Left ventricle myocardium inferior (tissue), 1 donor: ENCODE measurements at regions not wholly inside any gene's neighbourhood (a gene's known extent, or its start where the extent isn't known, plus 50 kb on each side); places are given as distances from the start of the nearest gene placed in this dataset.

Source experiments
- DNase-seq: peaks from one replicate; pipeline ENCODE4 v3.0.0-alpha.2; 2020
- H3K27ac ChIP-seq: fragments of 200-600 bp; replicated peaks from 2 replicates; pipeline ENCODE4 v1.8.0; 2021
- H3K27me3 ChIP-seq: fragments of 200-600 bp; 2 replicates; pipeline ENCODE4 v1.8.0; 2021; ENCODE audit warnings: low read depth
- H3K36me3 ChIP-seq: fragments of 200-600 bp; 2 replicates; pipeline ENCODE4 v1.8.0; 2021
- H3K4me1 ChIP-seq: fragments of 200-600 bp; 2 replicates; pipeline ENCODE4 v1.8.0; 2021
- H3K4me3 ChIP-seq: fragments of 200-600 bp; 2 replicates; pipeline ENCODE4 v1.8.0; 2021; ENCODE audit warnings: mild to moderate bottlenecking, moderate library complexity
- H3K9me3 ChIP-seq: fragments of 200-600 bp; replicated peaks from 2 replicates; pipeline ENCODE4 v1.8.0; 2021
- intact Hi-C: fragments of 100-400 bp; cut with micrococcal nuclease; formaldehyde crosslinking; loops from one replicate; pipeline ENCODE4 v1.11.0; 2022
- TF ChIP-seq, protein P1 (sequence below): fragments of 200-600 bp; IDR thresholded peaks from 2 replicates; pipeline ENCODE4 v1.8.0; 2021; ENCODE audit warnings: antibody characterized with exemption, mild to moderate bottlenecking, borderline replicate concordance
- donor health status: DM: no; HTN: yes; CAD: no; lungs with severe emphysema.

DNA sequence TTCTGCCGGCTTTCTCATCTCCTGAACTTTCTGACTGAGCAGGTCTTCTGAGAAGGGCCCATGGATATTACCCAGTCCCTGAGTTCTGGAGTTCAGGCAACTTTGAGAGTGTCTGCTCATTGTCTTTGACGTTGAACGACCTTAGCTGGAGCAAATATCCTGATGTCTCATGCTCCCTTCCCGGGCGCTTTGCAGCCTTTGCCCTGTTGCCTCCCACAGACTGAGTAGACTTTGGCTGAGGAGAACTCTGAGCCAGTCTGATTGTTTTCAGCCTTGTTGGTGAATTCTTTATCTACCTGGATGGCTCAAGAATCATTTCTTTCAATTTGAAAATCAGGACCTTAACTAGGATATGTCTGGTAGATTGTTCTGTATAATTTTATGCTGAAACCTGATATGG is 353.7 kb downstream of the GLRX3 start:
- H3K36me3 ChIP-seq = no peaks in the 10 kb centered on the region
- peaks cover 29% of the 10 kb centered on the region for H3K27me3 ChIP-seq
- intact Hi-C loops = no loop called here
- no peaks in the 10 kb centered on the region for H3K4me1 ChIP-seq
- H3K27ac ChIP-seq = no peak overlapping the region
- no peaks in the 10 kb centered on the region for H3K9me3 ChIP-seq
- TF ChIP-seq, protein P1, sequence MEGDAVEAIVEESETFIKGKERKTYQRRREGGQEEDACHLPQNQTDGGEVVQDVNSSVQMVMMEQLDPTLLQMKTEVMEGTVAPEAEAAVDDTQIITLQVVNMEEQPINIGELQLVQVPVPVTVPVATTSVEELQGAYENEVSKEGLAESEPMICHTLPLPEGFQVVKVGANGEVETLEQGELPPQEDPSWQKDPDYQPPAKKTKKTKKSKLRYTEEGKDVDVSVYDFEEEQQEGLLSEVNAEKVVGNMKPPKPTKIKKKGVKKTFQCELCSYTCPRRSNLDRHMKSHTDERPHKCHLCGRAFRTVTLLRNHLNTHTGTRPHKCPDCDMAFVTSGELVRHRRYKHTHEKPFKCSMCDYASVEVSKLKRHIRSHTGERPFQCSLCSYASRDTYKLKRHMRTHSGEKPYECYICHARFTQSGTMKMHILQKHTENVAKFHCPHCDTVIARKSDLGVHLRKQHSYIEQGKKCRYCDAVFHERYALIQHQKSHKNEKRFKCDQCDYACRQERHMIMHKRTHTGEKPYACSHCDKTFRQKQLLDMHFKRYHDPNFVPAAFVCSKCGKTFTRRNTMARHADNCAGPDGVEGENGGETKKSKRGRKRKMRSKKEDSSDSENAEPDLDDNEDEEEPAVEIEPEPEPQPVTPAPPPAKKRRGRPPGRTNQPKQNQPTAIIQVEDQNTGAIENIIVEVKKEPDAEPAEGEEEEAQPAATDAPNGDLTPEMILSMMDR = no peak
- DNase-seq = no peak
- no peak overlapping the region for H3K4me3 ChIP-seq

GRCh38 chr10:130491011-130491692 is 355.0 kb downstream of the GLRX3 start:
- intact Hi-C loops = no loop called here
- H3K9me3 ChIP-seq = no peaks in the 10 kb centered on the region
- peaks cover 16% of the 10 kb centered on the region for H3K27me3 ChIP-seq
- H3K36me3 ChIP-seq = no peaks in the 10 kb centered on the region
- DNase-seq = no peak
- H3K27ac ChIP-seq = no peak overlapping the region
- TF ChIP-seq, protein P1 = no peak
- no peaks in the 10 kb centered on the region for H3K4me1 ChIP-seq
- H3K4me3 ChIP-seq = no peak overlapping the region

GRCh38 chr10:130491693-130492050 is 355.5 kb downstream of the GLRX3 start:
- Histone ChIP-seq H3K9me3 (no peaks in the 10 kb centered on the region), H3K4me1 (no peaks in the 10 kb centered on the region), H3K27me3 (peaks cover 13% of the 10 kb centered on the region), H3K27ac (no peak overlapping the region), H3K36me3 (no peaks in the 10 kb centered on the region), H3K4me3 (no peak overlapping the region)
- TF ChIP-seq, protein P1 = no peak
- no peak for DNase-seq
- intact Hi-C loops = no loop called here

- DNase-seq = no peak
- Histone ChIP-seq H3K27ac (no peak overlapping the region), H3K4me3 (no peak overlapping the region), H3K9me3 (no peaks in the 10 kb centered on the region), H3K36me3 (no peaks in the 10 kb centered on the region), H3K4me1 (no peaks in the 10 kb centered on the region), H3K27me3 (peaks cover 13% of the 10 kb centered on the region)
- TF ChIP-seq, protein P1 = no peak
- intact Hi-C loops = no loop called here
These were observed 356.2 kb downstream of the GLRX3 start for GRCh38 chr10:130492266-130492934.

DNA sequence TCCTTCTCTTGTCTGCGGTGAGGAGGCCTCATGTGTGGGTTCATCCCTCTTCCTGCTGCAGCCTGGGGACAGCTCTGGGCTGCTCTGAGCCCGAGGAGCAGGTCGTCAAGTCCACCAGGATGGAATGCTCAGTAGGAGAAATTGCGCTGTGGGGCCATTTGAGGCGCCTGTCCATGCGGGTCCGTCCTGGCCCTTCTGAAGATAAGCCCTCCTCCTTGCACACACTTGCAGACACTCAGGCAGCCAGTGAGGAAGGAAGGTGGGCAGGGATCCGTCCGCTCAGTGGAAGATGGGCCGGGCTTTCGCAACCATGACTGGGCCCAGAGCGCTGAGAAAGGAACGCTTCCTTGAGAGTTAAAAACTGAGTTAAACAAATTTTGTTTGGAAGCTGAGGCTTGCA is 356.8 kb downstream of the GLRX3 start:
- no peak for DNase-seq
- peaks cover 15% of the 10 kb centered on the region for H3K27me3 ChIP-seq
- no peaks in the 10 kb centered on the region for H3K9me3 ChIP-seq
- H3K4me3 ChIP-seq = no peak overlapping the region
- no peaks in the 10 kb centered on the region for H3K36me3 ChIP-seq
- H3K27ac ChIP-seq = no peak overlapping the region
- intact Hi-C loops = no loop called here
- no peaks in the 10 kb centered on the region for H3K4me1 ChIP-seq
- TF ChIP-seq, protein P1 = no peak
